Stimulated activated CD8-positive, alpha-beta memory T cell treated with anti-CD3 and anti-CD28 coated beads, Interleukin-15, amount 100 ng/mL, for 1 hour (primary cell): ENCODE measurements at regions not wholly inside any gene's neighbourhood (a gene's known extent, or its start where the extent isn't known, plus 50 kb on each side); places are given as distances from the start of the nearest gene placed in this dataset.
"Not testable (repeated sequence)": the region's sequence is repeated elsewhere in the genome, so short reads cannot be mapped to it uniquely, and the experiment has no call there.

Source experiments
- DNase-seq: peaks from one replicate; pipeline ENCODE4 v3.0.0-alpha.2; 2020; ENCODE audit warnings: low read depth

GRCh38 chr16:79977940-79978836 lies 377.7 kb upstream of the MAF start:
- no peak for DNase-seq

GRCh38 chr16:79973320-79973719 lies 372.8 kb upstream of the MAF start:
- DNase-seq, result no peak

DNA sequence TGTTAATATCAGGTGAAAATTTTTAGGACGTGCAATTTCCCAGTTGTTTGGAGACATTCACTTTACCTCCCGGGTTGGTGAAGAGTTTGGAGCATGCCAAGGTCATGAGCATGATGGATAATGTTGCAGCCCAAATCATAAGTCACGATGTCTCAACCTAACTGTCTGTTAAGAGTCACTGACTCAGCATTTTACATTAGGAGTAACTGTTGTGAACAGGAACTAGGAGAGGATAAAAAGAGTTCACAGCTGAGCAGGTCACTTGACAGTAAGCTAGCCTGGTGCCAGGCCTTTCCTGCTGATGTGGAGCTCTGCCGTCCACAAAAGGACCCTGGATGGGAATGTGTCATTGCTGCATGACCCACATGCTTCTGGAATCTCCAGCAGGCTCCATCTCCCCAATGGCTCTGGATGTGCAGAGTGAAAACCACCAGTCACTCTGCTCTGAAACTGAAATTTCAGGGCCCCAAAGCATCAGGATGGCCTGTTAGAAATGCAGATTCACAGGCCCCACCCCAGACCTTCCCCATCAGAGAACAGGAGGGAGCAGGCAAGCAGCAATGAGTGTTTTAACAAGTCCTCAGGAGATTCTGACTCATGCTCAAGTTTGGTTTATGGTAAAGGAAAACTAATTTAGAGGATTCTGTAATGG lies 371.6 kb upstream of the MAF start:
- no peak for DNase-seq

DNA sequence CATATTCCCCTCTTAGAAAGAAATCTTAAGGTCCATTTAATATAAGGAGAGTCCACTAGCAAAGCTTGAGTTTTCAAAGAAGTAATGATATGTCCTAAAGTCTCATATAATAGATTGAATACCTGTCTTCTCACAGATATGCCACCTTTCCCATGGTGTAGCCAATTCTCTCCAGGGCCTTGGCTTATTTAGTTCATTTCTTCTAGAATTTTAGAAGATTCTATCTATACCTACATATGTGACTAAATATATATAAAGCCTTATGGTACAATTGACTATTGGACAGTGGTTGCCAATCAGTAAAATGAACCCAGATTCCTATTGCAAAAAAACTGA lies 370.7 kb upstream of the MAF start:
- DNase-seq, result no peak

DNA sequence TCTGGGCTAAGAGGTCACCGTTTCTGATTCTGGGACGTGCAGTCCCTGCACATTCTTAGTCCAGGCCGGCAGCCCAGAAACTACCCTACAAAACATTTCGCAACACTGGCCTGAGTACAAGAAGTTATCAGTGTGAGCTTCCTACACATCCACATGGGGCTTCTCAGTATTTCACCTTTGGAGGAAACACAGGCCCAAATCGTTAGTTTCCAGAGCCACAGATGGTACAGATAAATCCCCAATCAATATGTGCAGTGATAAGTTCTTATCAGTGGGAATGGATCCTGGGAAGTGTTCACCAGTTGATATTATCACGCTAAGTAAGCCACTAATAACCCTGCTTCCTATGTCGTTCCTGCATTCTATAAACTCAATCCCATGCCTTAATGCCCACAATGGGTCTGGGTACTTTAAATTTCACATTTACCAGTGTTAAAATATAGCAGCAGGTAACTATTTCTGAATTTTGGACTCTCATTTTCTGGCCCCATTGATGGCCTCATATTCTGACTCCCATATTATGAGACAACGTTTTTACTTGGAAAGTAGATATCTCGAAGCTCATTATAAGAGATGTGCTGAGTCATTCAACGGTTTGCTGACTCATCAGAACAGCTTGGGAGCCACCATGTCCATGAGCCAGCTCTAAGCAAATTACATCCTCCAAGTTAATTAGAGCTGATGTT lies 370.2 kb upstream of the MAF start:
- DNase-seq, result no peak

- DNase-seq, result no peak
These were observed 369.6 kb upstream of the MAF start for GRCh38 chr16:79970087-79970486.

GRCh38 chr16:79969458-79969857 lies 368.9 kb upstream of the MAF start:
- DNase-seq, result no peak

GRCh38 chr16:79966226-79966625 lies 365.7 kb upstream of the MAF start:
- DNase-seq, result no peak

- no peak for DNase-seq
These were observed 365.2 kb upstream of the MAF start for GRCh38 chr16:79965718-79966117.

- no peak for DNase-seq
These were observed 363.6 kb upstream of the MAF start for GRCh38 chr16:79964104-79964503.

DNA sequence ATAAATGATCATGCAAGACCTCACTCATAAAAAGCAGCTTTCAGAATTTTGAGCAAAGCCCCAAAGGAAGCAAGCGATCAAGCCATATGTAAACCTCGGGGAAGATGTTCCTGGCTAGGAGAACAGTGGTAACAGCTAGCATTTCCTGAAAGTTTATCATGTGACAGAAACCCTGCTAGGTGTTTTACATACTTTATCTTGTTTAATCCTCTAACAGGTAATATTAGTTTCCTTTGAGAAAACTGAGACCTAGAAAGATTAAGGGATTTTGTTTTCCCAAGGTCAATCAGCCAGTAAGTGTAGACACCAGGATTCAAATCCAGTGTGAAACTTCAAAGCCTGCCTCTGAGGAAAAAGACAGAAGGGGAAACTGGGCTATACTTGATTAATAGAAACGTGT lies 362.4 kb upstream of the MAF start:
- no peak for DNase-seq

DNA sequence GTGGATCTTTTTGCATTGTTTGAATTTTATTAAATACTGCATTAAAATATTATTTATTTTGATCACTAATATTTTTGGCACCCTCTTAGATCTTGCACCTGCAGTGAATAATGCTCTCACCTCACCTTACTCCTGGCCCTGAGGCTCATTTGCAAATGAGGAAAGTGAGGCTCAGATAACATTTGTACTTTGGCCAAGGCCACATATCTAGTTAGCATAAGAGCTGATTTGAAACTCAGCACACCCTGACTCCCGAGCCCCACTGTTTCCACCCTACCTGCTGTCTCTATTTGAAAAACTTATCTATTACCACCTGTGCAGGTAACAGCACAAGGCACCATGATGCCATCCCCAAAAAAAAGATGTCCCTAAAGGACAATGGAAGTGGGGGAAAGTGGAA lies 358.7 kb upstream of the MAF start:
- DNase-seq, result no peak

- no peak for DNase-seq
These were observed 354.6 kb upstream of the MAF start for GRCh38 chr16:79954921-79955705.

DNA sequence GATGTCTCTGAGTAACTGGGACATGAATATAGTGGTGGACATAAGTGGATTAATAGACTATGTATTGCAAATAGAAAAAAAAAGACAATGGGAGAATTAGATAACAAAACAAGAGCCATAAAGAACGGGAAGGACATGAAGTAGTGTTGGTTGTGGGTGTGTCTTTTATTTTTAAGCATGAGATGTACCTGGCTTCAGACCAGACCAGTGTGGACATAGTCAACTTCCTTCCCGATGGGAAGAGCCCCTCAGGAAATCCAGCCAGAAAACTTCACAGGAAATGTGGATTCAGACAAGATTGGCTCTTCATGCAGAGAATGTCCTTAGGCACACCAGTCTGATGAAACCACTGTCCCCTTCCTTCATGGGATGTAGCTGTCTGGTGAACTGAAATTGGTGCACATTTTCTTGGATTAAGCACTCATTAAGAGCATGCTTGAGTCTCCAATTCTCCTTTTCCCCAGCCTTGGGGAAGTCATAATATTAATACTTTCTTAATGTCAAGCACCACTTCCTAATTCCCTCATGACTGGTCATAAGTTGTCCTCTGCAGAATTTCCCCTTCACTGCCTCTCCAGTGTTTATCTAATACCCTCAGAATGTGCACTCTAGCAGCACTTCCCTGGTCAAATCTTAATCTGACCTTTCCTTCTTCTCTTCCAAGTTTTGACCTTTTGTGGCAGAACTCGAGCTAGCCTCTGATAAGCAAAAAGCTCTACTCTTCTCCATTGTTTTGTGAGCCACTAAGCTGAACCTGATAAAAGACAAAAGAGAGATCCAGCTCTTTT lies 350.6 kb upstream of the MAF start:
- no peak for DNase-seq

DNA sequence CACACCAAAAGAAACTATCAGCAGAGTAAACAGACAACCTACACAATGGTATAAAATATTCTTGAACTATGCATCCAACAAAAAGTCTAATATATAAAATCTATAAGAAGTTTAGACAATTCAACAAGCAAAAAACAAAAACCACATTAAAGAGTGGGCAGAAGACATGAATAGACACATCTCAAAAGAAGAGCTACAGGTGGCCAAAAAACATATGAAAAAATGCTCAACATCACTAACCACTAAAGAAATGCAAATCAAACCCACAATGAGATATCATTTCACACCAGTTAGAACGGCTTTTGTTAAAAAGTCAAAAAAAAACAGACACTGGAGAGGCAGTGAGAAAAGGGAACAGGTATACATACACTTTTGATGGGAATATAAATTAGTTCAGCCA lies 348.9 kb upstream of the MAF start:
- no peak for DNase-seq

DNA sequence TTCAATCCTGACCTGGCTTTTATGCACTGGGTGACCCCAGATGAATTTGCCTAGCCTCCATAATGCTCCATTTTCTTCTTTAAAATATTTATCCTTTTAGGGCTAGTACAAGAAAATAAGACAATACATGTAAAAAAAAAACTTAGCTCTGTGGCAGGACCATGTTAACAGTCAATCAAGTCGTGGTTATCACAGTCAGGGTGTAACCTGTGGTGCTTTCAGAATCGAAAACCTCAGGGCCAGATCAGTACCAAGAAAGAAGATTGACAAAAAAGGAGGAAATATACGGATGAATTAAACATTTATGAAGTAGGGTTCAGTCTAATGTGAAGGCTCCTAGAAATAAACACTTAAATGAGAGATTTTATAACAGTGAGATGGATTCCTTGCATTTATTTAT lies 347.2 kb upstream of the MAF start:
- DNase-seq, result no peak

DNA sequence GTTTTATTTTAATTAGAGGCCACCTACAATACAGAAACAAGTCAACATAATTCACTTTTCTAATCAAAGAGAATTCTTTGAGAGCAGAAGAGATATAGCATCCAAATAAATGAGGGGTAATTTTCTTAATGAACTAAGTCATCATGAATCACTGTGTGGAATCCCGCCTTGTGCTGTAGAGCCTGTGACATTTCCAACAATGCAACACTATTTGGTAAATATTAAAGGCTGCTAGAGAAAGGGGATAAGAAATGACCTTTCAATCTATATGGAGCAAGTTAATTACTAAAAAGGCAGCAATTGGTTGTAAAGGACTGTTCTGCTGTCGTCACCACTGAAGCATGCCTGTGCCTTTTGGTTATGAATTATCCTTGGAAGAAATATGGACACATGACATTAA lies 345.7 kb upstream of the MAF start:
- DNase-seq, result no peak

- DNase-seq, result no peak
These were observed 343.2 kb upstream of the MAF start for GRCh38 chr16:79943736-79944135.

DNA sequence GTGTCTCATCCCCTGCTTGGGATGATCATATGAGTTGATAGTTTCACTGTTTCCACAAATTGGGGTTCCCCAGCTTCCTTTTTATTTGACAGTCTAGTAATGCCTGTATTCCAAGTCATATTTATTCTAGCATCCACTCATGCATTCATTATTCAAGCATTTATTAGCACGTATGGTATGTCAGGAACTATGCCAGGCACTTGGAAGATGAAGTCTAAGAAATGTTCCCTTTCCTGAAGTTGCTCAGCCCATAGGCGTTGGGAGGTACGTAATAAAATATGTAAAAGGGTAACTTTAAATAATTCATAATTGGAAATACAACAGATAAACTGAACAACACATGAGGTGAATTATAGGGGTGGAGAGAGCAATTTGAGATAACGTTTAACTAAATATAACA lies 338.0 kb upstream of the MAF start:
- DNase-seq, result no peak

DNA sequence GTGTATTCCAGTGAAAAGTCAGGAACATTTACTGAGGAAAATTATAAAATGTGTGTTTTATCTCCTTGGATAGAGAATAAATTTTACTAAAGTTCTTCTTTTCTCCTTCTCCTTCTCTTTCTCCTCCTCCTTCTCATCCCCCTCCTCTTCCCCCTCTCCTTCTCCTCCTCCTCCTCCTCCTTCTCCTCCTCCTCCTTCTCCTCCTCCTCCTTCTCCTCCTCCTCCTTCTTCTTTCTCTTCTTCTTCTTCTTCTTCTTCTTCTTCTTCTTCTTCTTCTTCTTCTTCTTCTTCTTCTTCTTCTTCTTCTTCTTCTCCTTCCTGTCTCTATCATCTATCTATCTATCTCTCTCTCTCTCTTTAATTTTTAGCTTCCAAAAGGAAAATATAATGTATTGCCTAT lies 337.1 kb upstream of the MAF start:
- not testable (repeated sequence) for DNase-seq

DNA sequence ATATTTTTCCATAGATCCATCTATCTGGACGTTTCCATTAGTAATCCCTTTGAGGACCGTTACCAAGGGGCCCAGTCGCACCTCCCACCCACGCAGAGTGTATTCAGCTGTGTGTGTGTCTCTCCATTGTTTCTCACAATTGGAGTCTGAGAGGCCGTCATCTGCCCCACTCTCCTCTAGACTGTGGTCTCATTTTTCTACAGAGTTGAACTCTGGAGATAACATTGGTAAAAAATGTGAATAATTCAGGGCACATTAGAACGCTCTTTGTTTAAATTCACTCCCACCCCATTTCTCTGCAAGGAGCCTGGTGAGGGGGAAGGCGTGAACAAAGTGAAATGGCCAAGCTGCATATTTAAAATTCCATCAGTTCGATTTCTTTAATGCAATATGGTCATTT lies 333.1 kb upstream of the MAF start:
- no peak for DNase-seq

GRCh38 chr16:79932572-79932971 lies 332.0 kb upstream of the MAF start:
- DNase-seq, result no peak
